Left kidney (tissue), 1 donor: ENCODE measurements at regions not wholly inside any gene's neighbourhood (a gene's known extent, or its start where the extent isn't known, plus 50 kb on each side); places are given as distances from the start of the nearest gene placed in this dataset.

Experiments
- DNase-seq: peaks from one replicate; pipeline ENCODE4 v3.0.0-alpha.2; 2013

DNA sequence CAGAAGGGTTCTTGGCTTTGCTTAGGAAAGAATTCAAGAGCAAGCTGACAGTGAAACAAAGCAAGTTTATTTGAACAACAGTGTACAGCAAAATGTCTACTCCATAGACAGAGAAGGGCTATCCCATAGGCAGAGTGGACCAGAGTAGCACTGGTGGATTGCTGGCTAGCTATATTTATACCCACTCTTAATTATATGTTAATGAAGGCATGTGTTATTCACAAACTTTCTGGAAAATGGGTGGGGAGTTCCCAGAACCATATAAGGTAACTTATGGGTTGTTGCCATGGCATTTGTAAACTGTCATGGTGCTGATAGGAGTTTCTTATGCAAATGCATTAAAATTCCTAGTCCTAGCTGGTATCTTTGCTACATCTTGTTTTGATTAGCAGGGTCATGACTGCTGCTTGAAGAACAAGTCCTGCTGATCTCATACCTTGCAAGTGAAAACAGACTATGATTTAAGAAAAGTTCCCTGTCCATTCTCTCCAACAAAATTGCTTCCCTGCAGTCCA is 330.5 kb downstream of the BUD13 start:
- no peak for DNase-seq

DNA sequence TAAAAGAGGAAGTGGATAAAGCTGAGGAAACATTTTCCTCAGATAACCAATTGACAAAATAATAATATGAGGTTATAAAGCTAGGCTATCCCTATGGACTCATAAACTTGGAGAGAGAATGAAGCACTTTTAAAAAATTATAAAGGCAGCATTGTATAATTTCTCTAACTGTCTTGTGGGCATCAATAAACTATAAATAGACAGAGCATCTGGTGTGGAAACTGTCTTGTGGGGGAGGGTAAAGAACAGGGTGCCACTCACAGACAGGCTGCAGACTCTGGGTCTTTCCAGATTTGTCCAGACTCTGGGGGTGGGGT is 333.5 kb downstream of the BUD13 start:
- DNase-seq: no peak

DNA sequence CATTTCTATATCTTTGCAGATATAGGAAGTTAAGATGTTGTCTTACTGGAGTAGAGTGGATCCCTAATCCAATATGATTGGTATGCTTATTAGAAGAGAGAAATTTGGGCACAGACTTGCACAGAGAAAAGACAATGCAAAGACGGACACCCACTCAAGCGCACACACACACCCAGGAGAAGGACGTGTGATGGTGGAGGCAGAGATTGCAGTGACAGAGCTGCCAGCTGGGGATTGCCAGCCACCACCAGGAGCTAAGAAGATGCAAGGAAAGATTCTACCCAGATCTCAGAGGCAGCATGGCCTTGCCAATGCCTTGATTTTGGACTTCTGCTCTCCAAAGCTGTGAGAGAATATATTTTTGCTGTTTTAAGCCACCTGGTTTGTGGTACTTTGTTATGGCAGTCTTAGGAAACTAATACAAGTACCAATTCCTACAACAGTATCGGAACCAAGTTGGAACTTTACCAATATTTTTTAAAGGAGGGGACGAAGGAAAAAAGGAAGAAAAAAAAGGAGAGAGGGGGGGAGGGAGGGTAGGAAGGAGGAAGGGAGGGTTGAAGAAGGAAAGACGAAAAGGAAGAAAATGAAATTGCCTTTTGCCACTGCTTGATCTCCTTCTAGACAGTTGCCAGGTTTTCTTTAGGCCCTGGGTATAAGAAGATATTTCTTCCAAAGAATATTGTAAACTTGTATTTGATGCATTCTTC is 334.0 kb downstream of the BUD13 start:
- no peak for DNase-seq

DNA sequence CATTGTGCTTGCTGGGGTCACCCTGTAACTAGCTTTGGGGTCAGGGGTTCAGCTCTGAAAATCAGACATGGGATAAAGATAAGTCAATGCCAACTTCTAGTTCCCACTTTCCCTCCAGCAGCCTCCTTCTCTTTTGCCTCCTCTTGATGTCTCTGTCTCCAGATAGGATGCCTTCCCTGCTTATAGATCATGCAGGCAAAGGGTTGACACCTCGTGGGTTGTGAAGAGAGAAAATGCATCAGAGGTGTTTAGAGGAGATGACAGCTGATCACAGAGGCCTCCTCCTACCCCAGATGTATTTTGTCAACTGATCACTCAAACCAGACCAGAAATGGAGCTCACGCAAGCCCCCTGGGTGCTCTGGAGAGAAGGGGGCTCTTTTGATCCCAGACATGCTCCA is 337.8 kb downstream of the BUD13 start:
- DNase-seq: no peak

DNA sequence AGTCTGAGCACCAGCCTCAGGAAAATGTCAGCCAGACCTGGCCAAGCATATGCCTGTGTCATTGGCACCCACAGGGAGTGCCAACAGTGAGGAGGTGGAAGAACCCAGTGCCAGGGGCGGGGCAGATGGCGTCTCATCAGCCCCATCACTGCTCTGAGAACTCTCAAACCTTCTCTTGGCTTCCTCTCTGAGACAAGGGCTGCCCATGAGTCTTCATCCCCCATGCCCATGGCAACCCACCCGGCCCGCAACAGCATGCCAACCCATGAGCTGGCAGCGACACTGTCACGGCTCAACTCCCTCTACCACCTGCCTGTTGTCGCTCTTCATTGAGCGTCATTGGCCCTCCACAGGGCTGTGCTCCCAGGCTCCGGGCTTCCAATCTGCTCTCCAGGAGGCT is 340.5 kb downstream of the BUD13 start:
- DNase-seq: no peak

DNA sequence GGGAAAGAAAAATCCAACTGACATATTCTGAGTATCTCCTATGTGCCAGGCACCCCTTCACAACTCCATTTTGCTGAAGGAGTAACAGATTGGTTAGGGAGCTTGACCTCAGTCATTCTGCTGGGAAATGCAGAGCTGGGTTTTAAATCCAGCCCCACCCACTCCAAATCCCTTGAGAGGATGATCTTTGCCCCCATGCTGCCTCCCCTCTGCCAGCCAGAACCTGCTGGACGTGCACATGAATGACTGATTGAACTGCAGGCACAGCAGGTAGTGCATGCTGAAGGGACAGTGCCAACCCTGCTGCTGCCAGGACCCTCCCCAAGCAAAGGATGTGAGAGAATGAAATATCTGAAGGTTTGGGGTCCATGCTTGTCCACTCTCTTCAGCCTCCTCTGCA is 340.9 kb downstream of the BUD13 start:
- no peak for DNase-seq

DNA sequence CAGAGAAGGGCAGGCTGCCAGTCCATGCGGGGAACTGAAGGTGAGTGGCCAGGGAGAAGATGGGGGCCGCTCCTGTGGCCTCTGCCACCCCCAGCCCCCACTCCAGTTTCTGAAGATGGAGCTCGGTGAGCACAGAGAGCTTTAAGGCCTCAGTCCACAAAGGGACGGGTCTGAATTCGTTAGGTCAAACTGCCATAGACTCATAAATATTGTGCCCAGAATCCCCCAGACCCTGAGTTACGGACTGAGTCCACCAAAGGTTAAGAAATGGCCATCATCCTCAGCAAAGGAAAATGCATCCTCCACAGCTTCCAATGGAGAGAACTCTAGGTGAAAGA is 344.2 kb downstream of the BUD13 start:
- DNase-seq: no peak

DNA sequence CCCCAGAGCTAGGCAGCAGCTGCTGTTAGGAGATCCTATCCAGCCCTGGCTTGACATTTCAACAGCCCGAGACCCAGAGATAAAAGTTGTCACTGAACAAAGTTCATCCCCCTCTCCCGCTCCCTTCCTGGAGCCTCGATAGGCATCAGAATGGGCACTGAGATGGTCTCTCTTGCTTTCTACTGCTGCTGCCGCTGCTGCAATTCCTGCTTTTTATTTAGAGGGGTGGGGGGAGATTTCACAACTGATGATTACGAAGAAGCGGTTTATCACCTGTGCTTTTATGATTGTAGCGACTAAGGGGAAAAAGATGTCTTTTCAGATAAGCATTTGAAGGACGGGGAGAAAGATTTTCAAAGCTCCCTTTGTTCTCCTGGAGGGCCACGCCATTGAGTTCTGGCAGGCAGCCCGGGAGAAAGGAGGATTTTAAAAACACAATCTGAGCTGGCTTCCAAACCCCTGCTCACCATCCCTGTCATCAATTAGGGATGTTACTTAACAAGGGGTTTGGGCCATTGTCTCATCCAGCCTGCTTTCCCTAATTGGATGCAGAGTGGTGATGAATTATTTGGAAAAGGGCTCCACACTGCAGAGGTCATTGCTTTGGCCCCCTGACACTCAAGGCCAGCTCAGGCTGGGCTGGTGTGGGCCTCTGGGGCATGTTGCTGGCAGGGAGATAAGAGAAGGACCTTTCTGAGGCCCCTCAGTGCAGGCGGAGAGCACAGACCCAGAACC is 344.7 kb downstream of the BUD13 start:
- DNase-seq: no peak

DNA sequence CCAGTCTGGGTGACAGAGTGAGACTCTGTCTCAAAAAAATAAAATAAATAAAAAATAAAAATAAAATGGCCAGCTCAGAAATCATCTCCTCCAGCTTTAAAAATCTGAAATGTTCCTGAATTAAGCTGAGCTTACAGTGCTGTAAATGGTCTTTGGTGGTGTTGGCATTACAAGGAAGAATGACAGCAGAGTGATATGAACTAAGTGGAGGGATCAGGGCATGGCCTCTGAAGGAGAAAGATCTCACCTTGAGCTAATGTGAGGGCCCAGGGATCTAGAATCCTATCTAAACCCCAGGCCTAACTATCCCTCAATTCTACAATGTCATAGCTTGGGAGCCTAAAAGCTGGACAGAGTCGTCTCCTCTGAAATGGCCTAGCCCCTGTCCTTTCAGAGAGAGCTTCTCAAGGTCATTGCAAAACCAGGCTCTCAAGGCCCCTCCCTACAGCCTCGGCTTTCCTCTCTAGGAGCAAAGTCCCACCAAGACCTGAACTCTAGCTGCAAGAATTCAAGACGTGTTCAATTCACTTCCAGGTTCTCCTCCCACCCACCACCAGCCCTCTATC is 345.4 kb downstream of the BUD13 start:
- no peak for DNase-seq

DNA sequence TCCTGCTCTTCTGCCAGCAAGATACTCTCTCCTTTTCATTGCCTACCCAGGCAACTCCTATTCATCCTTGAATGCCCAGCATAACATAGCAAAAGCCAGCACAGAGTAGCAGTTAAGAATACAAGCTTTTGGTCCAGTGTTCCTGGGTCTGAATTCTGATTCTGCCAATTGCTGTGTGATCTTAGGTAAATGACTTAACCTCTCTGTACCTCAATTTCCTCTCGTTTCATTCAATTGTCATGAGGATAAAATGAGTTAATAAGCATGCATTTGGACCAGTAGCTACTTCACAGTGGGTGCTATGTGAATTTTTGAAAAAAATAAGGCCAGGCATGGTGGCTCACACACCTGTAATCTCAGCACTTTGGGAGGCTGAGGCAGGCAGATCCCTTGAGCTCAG is 346.0 kb downstream of the BUD13 start:
- DNase-seq: no peak

DNA sequence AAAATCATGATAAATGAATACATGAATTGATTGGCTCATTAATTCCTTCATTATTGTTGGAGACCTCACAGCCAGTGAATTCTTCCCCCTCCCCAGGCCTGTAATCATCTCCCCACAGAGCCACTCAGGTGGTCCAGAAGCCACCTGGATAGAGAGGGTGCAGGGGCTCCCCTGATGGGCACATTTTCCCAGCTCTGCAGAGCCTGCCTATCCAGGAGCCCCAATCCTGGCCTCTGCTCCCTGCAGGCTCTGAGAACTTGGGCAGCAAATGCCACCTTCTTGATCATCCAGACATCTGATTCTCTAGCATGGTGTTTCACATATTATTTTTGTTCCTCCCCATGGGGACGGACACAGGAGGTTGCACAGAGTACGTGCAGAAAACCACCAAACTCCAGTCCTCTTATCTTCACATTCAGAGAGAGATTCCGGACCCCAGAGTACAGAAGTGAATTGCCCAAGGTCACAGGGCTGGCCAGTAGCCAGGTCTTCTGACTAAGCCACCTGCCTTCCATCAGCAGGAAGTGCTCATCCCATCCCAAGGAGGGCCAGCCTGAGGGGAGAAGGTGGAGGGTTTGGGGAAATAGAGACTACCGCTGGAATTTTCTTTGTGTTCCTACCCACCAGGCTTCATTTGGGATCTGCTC is 348.0 kb downstream of the BUD13 start:
- no peak for DNase-seq

DNA sequence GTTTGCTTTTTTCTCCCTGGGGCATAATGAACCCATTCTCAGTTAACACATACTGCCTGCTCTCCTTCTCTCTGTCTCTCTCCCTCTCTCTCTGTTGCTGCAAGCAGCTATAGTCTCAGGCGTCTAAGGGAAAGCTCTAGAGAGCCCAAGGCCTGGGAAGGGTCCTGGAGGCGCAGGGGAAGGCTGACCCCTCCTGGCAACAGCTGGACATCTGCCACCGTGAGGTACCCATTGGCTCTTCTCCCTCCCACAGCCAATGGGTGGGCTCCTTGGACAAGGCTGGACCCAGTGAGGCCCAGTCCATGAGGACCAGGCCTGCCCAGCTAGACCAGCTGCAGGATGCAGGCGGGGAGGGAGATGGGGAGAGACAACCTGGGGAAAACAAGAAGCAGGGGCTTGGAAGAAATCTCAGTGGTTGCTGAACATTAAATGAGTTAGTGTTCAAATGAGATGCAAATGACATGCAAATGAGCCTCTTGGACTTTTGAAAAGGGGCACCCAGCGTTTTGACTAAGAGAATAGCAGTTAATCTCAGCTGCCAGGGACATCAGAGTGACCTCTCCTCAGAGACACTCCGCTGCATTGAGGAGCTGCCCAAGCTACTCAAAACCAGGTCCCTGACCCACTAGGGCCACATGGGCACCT is 349.7 kb downstream of the BUD13 start:
- DNase-seq: no peak

DNA sequence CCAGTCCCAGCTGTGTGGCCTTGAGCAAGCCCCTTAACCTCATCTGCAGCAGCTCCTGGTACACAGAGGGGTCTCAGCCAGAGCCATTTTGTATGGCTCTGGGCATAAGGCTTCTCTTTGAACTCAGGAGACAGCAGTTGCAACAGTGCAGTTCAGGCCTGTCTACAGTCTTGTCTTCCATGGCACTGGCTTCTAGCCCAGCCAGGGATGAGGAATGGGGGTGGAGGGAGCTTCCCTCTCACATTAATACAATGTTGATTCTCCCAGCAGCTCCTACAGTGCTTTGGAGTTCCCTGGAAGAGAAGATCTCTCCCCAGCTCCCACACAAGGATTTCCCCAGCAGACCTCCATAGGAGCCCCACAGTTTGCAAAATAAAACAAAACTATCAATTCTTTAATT is 350.2 kb downstream of the BUD13 start:
- DNase-seq: no peak

DNA sequence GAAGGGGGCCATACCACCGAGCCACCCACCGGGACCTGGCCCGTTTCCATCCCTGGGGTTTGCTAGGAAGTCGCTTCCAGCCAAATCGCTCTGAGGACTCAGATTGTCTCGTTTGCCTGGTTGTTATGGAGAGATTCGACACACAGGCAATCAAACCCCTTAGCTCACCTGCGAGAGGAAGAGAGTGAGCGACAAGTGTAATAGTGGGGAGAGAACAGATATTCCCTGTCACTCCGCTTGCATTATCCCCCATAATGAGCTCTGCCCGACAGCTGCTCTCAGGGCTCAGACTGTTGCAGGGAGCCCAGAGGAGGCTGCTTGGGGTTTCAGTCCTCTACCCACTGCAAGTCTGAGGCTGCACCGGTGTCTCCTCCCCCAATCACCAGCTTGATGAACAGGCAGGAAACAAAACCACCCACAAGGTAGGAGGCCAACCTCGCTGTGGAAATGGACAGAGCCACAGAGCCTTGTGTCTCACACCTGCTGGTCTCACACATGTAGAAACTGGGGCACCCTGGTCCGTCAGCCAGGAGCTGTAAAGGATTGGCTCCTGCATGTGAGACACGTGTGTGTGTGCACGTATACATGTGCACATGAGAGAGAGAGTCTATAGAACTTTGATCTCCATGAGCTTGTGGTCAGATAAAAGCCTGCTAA is 351.1 kb downstream of the BUD13 start:
- no peak for DNase-seq

DNA sequence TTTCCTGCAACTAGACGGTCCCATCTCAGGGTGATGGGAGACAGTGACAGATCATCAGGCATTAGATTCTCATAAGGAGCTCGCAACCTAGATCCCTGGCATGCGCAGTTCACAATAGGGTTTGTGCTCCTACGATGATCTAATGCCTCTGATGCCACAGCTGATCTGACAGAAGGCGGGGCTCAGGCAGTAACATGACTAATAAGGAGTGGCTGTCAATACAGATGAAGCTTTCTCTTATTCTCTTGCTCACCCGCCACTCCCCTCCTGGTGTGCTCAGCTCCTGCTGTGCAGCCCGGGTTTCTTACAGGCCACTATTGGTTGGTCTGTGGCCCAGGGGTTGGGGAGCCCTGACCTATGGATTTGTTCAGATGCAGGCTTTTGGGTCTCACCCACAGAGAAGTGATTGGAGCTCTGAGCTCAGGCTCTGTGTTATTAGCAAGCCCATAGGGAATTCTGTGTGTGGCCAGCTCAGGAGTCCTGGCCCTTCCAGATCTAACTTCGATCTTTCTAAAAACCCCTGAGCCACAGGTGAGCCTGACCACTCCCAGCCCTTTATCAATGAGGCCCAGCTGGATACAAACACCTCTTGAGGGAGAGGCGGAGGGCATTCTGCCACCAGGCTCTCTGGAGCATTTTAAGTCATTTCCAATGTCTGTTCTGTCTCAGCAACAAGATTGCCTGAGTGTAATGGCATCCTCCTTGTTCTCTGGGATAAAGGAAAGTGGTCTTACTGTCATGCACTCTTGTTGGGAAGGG is 351.8 kb downstream of the BUD13 start:
- no peak for DNase-seq

DNA sequence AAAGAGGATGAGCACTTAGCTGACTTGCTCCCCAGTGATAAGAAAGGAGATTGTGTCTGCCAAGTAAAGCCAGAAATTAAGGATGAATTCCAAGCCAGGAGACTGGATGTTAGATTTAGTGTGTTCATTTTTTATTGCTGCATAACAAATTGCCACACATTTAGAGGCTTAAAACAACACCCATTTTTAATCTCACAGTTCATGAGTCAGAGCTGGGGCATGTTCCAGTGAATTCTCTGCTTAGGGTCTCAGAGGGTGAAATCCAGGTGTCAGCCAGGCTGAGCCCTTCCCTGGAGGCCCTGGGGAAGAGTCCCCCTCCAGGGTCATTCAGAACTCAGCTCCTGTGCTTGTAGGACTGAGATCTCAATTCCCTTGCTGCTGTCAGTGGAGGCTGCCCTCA is 352.8 kb downstream of the BUD13 start:
- no peak for DNase-seq

DNA sequence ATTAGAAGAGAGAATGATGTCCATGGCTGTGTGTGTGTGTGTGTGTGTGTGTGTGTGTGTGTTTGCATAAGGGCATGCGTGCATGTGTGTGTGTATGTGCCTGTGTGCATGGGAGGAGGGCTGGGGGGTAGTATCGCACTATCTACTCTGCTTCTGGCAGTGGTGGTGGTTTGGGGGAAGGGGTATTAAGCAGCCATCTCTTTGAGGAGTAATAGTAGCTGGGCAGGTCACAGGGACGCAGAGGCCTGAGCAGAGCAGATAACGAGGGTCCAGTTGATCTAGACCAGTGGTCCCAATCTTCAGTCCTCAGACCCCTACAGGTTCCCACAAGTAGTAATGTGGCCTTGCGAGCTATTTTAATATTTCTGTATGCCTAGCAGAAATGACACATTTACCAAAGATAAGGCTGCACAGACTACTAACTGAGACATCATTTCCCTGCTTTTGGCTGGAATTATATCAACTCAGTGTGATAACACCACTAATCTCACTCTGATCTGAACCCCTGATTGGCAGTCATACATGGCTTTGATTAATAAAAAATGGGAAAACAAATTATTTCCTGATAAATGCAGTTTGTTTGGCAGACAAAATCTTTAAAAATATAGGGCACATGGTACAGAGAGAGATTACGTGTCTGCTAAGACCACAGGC is 354.3 kb downstream of the BUD13 start:
- no peak for DNase-seq

DNA sequence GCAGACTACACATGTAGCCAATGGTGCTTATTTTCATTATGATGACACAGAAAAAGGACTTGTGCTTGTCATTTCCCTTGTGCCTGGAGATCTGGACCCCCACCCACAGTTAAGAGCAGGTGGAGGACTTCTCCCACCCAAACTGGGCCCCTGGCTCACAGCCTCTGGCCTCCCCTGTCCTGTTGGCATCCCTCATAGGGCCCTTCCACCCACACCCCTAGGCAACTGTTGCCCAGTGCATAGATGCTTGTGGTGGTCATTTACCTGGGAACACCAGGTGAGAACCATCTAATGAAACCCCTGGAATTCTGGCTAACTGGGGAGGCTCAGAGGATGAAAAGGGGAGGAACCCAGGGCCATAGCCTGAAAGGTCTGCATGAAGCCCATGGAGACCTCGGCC is 355.9 kb downstream of the BUD13 start:
- no peak for DNase-seq

DNA sequence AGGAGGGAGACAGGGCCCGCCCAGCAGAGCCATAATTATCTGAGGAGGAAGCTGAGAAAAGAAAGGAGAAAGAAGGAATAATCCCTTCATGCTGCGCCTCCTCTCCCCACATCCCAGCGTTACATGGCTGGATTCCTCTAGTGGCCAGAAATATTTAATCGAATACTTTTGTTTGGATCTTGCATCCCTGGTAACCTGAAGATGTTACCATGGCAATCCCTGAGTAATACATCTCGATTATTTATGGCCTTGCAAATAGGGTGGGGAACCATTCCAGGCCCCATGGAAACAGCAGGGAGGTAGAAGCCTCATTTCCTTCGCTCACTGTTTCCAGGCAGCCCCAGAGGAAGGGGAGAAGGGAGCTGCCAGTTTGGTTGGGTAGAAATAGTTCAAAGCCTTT is 357.7 kb downstream of the BUD13 start:
- no peak for DNase-seq

DNA sequence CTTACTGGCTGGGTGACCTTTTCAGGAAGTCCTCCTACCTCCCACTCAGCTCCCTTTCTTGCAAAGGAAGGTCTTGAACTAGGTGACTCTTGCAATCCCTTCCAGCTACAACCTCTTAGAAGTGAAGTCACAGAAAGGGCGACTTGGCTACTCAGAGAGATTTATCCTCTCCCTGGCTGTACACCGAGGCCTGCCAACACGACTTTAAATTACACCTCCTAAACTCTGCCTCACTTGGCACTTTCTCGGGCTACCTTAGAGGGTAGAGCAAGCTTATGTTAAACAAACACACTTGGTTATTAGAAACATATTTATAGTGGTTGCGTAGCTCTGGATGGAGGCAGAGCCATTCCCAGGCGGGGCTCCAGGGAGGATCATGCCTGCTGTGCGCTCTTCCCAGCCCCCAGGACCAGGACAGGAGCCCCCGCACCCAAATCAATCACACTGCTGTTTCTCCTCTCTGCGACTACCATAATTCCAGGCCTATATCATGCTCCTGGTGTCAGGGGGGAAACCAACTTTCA is 358.4 kb downstream of the BUD13 start:
- no peak for DNase-seq
